Hepatocyte (in vitro differentiated cells): ENCODE measurements at regions not wholly inside any gene's neighbourhood (a gene's known extent, or its start where the extent isn't known, plus 50 kb on each side); places are given as distances from the start of the nearest gene placed in this dataset.

Experiments used
- EZH2 ChIP-seq: fragments of 200-600 bp; sonication (generic); IDR thresholded peaks from 2 replicates; pipeline ENCODE4 v1.6.1; 2016; ENCODE audit warnings: antibody characterized with exemption, mild to moderate bottlenecking, borderline replicate concordance
- TF ChIP-seq, protein P1 (sequence below): fragments of 200-600 bp; sonication (generic); IDR thresholded peaks from 2 replicates; pipeline ENCODE4 v1.5.1; 2016; ENCODE audit warnings: antibody characterized with exemption, mild to moderate bottlenecking; ENCODE audit not compliant: poor library complexity

DNA sequence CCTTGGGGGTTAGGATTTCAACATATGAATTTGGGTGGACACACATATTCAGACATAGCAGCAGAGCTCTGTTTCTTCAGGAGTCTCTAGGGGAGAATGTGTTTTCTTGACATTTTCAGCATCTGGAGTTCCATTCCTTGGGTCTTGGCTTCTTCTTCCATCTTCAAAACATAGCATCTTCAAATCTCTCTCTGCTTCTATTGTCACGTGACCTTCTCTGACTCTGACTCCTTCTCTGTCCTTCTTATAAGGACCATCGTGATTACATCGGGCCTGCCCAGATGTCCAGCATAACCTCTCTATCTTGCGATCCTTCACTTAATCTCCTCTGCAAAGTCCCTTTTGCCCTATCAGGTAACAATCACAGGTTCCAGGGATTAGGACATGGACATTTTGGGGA, 101.0 kb upstream of the CHD6 start:
- TF ChIP-seq, protein P1, sequence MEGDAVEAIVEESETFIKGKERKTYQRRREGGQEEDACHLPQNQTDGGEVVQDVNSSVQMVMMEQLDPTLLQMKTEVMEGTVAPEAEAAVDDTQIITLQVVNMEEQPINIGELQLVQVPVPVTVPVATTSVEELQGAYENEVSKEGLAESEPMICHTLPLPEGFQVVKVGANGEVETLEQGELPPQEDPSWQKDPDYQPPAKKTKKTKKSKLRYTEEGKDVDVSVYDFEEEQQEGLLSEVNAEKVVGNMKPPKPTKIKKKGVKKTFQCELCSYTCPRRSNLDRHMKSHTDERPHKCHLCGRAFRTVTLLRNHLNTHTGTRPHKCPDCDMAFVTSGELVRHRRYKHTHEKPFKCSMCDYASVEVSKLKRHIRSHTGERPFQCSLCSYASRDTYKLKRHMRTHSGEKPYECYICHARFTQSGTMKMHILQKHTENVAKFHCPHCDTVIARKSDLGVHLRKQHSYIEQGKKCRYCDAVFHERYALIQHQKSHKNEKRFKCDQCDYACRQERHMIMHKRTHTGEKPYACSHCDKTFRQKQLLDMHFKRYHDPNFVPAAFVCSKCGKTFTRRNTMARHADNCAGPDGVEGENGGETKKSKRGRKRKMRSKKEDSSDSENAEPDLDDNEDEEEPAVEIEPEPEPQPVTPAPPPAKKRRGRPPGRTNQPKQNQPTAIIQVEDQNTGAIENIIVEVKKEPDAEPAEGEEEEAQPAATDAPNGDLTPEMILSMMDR: no peak
- no peak for TF ChIP-seq EZH2
